ENCODE measurements at regions not wholly inside any gene's neighbourhood (a gene's known extent, or its start where the extent isn't known, plus 50 kb on each side); places are given as distances from the start of the nearest gene placed in this dataset.

GRCh38 chr12:46550266-46550879 lies 177.8 kb upstream of the SLC38A2 start:
- DNase-seq: no peak
- H3K27ac ChIP-seq (ENCODE audit: low read depth in 1 of 2, low read length in 1 of 2): no peak overlapping the region
- H3K27me3 ChIP-seq (ENCODE audit: control insufficient read depth in 3 of 3, insufficient read depth in 3 of 3, low read length in 2 of 3): no peaks in the 10 kb centered on the region
- 96% methylated on average over 4 of the region's 4 CpGs for WGBS, 2 donors
- ATAC-seq (ENCODE audit: insufficient read depth, low FRiP score): no peak
- H3K9ac ChIP-seq (ENCODE audit: insufficient read depth in 1 of 2, low read length in 2 of 2): no peak overlapping the region
- TF ChIP-seq CTCF (IDR thresholded peaks at IDR 0.05; ENCODE audit: control extremely low read depth, extremely low read depth): no peak
- H3K9me3 ChIP-seq (ENCODE audit: control insufficient read depth in 4 of 4, insufficient read depth in 3 of 4, low read length in 3 of 4): no peaks in the 10 kb centered on the region
- H3K36me3 ChIP-seq (ENCODE audit: control insufficient read depth in 4 of 4, insufficient read depth in 4 of 4, low read length in 4 of 4): no peaks in the 10 kb centered on the region
- no peak overlapping the region for H3K4me3 ChIP-seq
- H3K4me1 ChIP-seq (ENCODE audit: control insufficient read depth in 5 of 5, insufficient read depth in 5 of 5, low read length in 5 of 5): peaks cover 0 to 16% (median 1%) of the 10 kb centered on the region in 5 donors

GRCh38 chr12:46549527-46550265 lies 177.1 kb upstream of the SLC38A2 start:
- Histone ChIP-seq H3K27me3 (ENCODE audit: control insufficient read depth in 3 of 3, insufficient read depth in 3 of 3, low read length in 2 of 3) (no peaks in the 10 kb centered on the region), H3K9ac (ENCODE audit: insufficient read depth in 1 of 2, low read length in 2 of 2) (no peak overlapping the region), H3K9me3 (ENCODE audit: control insufficient read depth in 4 of 4, insufficient read depth in 3 of 4, low read length in 3 of 4) (no peaks in the 10 kb centered on the region), H3K36me3 (ENCODE audit: control insufficient read depth in 4 of 4, insufficient read depth in 4 of 4, low read length in 4 of 4) (no peaks in the 10 kb centered on the region), H3K4me1 (ENCODE audit: control insufficient read depth in 5 of 5, insufficient read depth in 5 of 5, low read length in 5 of 5) (peaks cover 0 to 14% (median 0%) of the 10 kb centered on the region in 5 donors), H3K4me3 (no peak overlapping the region), H3K27ac (ENCODE audit: low read depth in 1 of 2, low read length in 1 of 2) (no peak overlapping the region)
- TF ChIP-seq CTCF (IDR thresholded peaks at IDR 0.05; ENCODE audit: control extremely low read depth, extremely low read depth): no peak
- ATAC-seq (ENCODE audit: insufficient read depth, low FRiP score): no peak
- 32 to 62% methylated on average over 7 of the region's 7 CpGs for WGBS, 2 donors
- no peak for DNase-seq

- no peak overlapping the region for H3K9ac ChIP-seq (ENCODE audit: insufficient read depth in 1 of 2, low read length in 2 of 2)
- no peaks in the 10 kb centered on the region for H3K36me3 ChIP-seq (ENCODE audit: control insufficient read depth in 4 of 4, insufficient read depth in 4 of 4, low read length in 4 of 4)
- 75 to 77% methylated on average over 2 of the region's 2 CpGs for WGBS, 2 donors
- no peak for TF ChIP-seq CTCF (IDR thresholded peaks at IDR 0.05; ENCODE audit: control extremely low read depth, extremely low read depth)
- H3K4me1 ChIP-seq (ENCODE audit: control insufficient read depth in 5 of 5, insufficient read depth in 5 of 5, low read length in 5 of 5): peaks cover 0 to 14% (median 0%) of the 10 kb centered on the region in 5 donors
- no peak overlapping the region for H3K4me3 ChIP-seq
- DNase-seq: no peak
- H3K9me3 ChIP-seq (ENCODE audit: control insufficient read depth in 4 of 4, insufficient read depth in 3 of 4, low read length in 3 of 4): no peaks in the 10 kb centered on the region
- H3K27me3 ChIP-seq (ENCODE audit: control insufficient read depth in 3 of 3, insufficient read depth in 3 of 3, low read length in 2 of 3): no peaks in the 10 kb centered on the region
- no peak for ATAC-seq (ENCODE audit: insufficient read depth, low FRiP score)
- peak overlapping the region in 1 of 2 donors; percentile 67 for H3K27ac ChIP-seq (ENCODE audit: low read depth in 1 of 2, low read length in 1 of 2)
Observed at GRCh38 chr12:46548605-46549071, 176.1 kb upstream of the SLC38A2 start.
